Spinal cord (tissue), 9 donors: ENCODE measurements at regions not wholly inside any gene's neighbourhood (a gene's known extent, or its start where the extent isn't known, plus 50 kb on each side); places are given as distances from the start of the nearest gene placed in this dataset.
A peak's percentile ranks its signal among the peaks of the same experiment; 100 is the strongest.

ENCODE experiments used
- DNase-seq, 6 donors: peaks; one replicate each; pipeline versions ENCODE4 v3.0.0 to v3.0.0-alpha.2; 2013 to 2015; ENCODE audit warnings: low spot score in 6 of 6, low read depth in 4 of 6
- H3K27ac ChIP-seq: one replicate; pipeline ENCODE4 v1.5.1; 2013; ENCODE audit warnings: low read depth, low read length, control low read depth
- H3K27me3 ChIP-seq: one replicate; pipeline ENCODE4 v1.6.1; 2013; ENCODE audit warnings: low read length; ENCODE audit not compliant: control insufficient read depth, insufficient read depth
- H3K36me3 ChIP-seq: one replicate; pipeline ENCODE4 v1.6.1; 2013; ENCODE audit warnings: low read length; ENCODE audit not compliant: control insufficient read depth, insufficient read depth
- H3K4me1 ChIP-seq: one replicate; pipeline ENCODE4 v1.6.1; 2013; ENCODE audit warnings: low read length; ENCODE audit not compliant: control insufficient read depth, insufficient read depth
- H3K4me3 ChIP-seq: one replicate; pipeline ENCODE4 v1.5.1; 2013; ENCODE audit warnings: low read depth, low read length, control low read depth
- H3K9me3 ChIP-seq: one replicate; pipeline ENCODE4 v1.6.1; 2013; ENCODE audit warnings: low read length; ENCODE audit not compliant: control insufficient read depth, insufficient read depth
- WGBS: methylation state at CpG from one replicate; pipeline ENCODE4 v1.1.5; 2013; ENCODE audit warnings: missing lambda C conversion rate; ENCODE audit not compliant: insufficient coverage; 5-methylcytosine and 5-hydroxymethylcytosine counted together
- donor health status: healthy.

DNA sequence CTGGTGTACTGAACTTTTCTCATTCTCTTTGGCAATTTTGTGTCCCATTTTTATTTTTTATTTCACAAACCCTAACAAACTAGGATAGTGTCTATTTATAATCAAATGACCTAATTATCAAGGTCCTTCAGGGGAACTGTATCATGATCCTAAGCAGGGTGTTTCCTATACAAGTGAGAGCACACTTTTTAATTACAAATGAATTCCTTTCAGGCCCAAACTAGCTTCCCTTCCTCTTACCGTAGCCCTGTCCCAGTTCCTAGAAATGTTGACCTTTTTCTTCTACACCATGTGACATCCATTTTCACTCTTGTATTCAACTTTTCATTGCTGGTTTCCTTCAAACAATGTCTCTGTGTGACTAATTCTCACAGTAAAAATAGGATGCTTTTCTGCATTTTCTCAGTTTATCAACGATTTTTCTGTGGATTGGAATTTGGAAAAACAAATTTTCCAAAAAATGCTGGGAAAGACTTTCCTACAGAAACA lies 411.4 kb downstream of the CCDC91 start:
- no peaks in the 10 kb centered on the region for H3K9me3 ChIP-seq
- no peaks in the 10 kb centered on the region for H3K4me1 ChIP-seq
- H3K4me3 ChIP-seq: no peak overlapping the region
- H3K36me3 ChIP-seq: no peaks in the 10 kb centered on the region
- no CpG with 5 or more reads among the region's 2 CpGs for WGBS
- H3K27ac ChIP-seq: no peak overlapping the region
- no peak for DNase-seq
- H3K27me3 ChIP-seq: no peaks in the 10 kb centered on the region

DNA sequence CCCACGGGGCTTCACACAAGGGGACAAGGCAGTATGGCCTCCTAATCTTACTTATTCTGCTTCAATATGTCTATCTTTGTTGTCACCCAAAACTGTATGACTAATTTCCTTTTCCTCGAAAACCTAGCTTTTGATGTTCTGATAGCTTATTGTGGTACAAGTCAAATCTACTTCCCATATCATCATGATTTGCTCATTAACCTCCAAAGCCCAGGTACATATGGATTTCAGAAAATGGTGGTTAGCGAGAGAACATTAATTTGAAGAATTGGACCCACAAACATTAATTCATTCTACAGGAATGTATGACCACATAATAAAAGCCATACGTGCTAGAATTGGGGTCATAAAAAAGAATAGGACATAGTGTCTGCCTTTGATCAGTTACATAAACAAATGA lies 412.5 kb downstream of the CCDC91 start:
- no peak for DNase-seq
- H3K4me3 ChIP-seq: no peak overlapping the region
- no peak overlapping the region for H3K27ac ChIP-seq
- H3K9me3 ChIP-seq: peaks cover 5% of the 10 kb centered on the region
- H3K27me3 ChIP-seq: no peaks in the 10 kb centered on the region
- no peaks in the 10 kb centered on the region for H3K4me1 ChIP-seq
- no CpG with 5 or more reads among the region's 4 CpGs for WGBS
- no peaks in the 10 kb centered on the region for H3K36me3 ChIP-seq

DNA sequence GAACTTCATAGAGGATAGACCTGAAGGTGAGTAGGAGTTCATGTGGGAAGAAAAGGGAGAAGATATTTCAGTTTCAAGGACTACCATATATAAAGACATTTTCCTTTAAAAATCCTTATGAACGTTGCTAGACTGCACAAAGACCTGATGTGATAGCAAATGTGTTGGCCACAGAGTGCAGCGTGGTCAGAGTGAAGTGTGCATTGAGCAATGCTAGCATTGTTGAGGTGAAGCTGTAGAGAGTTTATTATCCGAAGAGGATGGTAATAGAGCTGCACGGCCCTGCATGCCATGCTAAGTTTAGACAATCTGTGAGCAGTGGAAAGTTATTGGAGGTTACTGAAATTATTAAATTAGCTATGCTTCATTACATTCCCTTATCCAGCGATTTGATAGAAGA lies 413.0 kb downstream of the CCDC91 start:
- Histone ChIP-seq H3K27ac (no peak overlapping the region), H3K27me3 (no peaks in the 10 kb centered on the region), H3K9me3 (peaks cover 5% of the 10 kb centered on the region), H3K36me3 (no peaks in the 10 kb centered on the region), H3K4me1 (no peaks in the 10 kb centered on the region), H3K4me3 (no peak overlapping the region)
- DNase-seq: no peak
- 93% methylated on average over 1 of the region's 5 CpGs for WGBS

DNA sequence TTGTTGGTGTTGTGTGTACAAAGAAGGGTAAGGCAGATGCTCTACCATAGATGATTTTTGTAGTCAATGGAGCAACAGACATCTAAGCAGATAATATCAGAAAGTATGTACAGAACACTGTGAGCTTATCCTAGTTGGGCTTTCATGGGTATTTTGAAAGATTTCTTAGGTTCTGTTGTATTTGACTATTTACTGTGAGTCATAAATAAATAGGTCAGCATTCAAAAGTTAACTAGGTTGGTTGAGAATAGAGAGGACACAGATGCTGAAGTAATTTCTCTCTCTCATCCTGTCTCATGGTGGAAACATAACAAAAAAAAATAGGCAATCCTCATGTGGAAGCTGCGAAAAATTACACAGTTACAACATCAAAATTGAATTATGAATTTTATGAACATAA lies 413.5 kb downstream of the CCDC91 start:
- H3K4me1 ChIP-seq: no peaks in the 10 kb centered on the region
- H3K9me3 ChIP-seq: peaks cover 5% of the 10 kb centered on the region
- no peaks in the 10 kb centered on the region for H3K36me3 ChIP-seq
- no peak overlapping the region for H3K4me3 ChIP-seq
- H3K27ac ChIP-seq: no peak overlapping the region
- DNase-seq: no peak
- H3K27me3 ChIP-seq: no peaks in the 10 kb centered on the region
- WGBS: no CpG with 5 or more reads among the region's 1 CpG

DNA sequence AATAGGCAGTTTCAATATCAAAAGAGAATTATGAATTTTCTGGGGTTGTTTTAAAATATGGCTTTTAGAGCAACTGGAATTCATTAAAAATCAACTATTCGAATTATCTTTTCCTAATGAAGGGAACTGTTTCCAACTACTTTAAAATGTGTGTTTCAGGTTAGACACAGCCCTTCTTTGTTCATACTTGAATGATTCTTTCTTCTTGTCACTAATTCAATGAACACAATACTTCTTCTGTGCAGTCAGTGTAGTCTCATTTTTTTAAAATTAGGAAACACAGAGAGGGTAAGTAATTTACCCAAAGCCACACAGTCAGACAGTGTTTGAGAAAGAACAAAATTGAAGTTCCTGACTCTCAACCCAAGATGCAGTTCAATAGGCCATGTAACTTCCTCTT lies 414.0 kb downstream of the CCDC91 start:
- no peak overlapping the region for H3K4me3 ChIP-seq
- DNase-seq: no peak
- no peak overlapping the region for H3K27ac ChIP-seq
- no peaks in the 10 kb centered on the region for H3K27me3 ChIP-seq
- no peaks in the 10 kb centered on the region for H3K36me3 ChIP-seq
- no peaks in the 10 kb centered on the region for H3K4me1 ChIP-seq
- WGBS: no CpG with 5 or more reads among the region's 1 CpG
- H3K9me3 ChIP-seq: peaks cover 5% of the 10 kb centered on the region

DNA sequence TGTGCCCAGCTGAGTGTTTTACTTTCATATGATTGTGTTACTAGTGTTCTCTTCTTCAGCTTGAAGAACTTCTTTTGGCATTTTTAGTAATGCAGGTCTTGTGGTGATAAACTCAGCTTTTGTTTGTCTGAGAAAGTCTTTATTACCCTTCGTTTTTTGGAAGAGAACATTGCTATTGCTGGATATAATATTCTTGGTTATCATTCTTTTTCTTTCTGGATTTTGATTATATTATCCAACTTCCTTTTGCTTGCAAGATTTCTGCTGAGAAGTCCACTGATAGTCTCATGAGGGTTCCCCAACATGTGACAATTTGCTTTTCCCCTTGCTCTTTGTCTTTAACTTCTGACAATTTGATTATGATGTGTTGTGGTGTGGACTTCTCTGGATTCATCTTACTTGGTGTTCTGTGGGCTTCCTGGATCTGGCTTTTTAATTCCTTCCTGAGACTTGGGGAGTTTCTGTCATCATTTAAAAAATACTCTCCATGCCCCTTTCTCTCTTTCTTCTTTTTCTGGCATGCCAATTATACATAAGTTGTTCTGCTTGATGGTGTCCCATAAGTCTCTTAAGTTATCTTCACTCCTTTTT lies 416.8 kb downstream of the CCDC91 start:
- WGBS: no CpG with 5 or more reads among the region's 1 CpG
- no peaks in the 10 kb centered on the region for H3K27me3 ChIP-seq
- H3K9me3 ChIP-seq: peaks cover 5% of the 10 kb centered on the region
- no peak overlapping the region for H3K4me3 ChIP-seq
- no peak for DNase-seq
- no peak overlapping the region for H3K27ac ChIP-seq
- H3K36me3 ChIP-seq: no peaks in the 10 kb centered on the region
- H3K4me1 ChIP-seq: no peaks in the 10 kb centered on the region

DNA sequence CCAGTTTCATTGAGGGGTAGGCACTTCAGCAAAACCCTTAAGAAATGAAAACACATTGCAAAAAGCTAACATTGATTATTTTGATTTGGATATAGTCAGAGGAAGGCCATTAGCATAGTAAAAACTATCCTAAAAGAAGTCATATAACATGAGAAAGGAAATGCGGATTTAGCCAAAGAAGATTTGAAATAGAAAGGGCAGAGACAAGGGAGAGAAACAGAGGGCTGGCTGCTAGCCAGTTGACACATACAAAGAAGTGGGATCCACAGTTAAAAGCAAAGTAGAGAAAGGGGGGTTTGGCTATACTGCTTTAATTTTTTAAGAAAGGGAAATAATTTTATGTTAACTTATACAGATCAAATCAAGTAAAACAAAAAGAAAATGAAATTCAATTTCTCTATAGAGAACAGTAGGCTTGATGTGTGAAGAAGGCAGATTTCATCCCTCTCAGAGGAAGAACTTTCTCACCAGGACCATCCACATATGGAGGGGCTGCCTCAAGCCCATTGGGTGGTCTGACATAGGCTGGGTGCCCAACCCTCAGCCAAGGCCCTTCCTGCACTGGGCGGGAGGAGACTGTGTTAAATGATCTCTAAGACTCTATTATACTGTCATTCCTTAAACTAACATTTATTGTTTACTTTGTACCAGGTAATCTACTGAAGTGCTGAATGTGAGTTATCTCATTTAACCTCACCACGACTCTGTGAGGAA lies 420.3 kb downstream of the CCDC91 start:
- no peak overlapping the region for H3K27ac ChIP-seq
- no peaks in the 10 kb centered on the region for H3K27me3 ChIP-seq
- WGBS: no CpG with 5 or more reads among the region's 3 CpGs

DNA sequence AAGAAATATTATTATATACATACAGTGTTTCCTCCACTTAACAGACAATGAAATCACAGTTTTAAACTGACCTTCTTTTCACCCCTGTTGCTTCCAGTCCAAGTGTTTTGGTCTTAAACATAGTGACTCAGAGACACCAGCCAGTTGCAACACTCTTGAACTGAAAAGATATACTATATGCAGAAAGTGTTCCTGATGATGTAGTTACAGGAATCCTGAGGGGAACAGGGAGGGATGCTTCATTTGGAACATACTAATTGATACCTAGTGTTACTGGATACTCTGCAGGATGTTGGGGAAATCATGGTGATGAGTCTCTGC lies 420.8 kb downstream of the CCDC91 start:
- Histone ChIP-seq H3K36me3 (no peaks in the 10 kb centered on the region), H3K27ac (no peak overlapping the region), H3K4me1 (no peaks in the 10 kb centered on the region), H3K4me3 (no peak overlapping the region), H3K9me3 (peaks cover 5% of the 10 kb centered on the region), H3K27me3 (no peaks in the 10 kb centered on the region)
- peak in 1 of 6 donors; percentile 21 for DNase-seq

More for the DNA sequence above, 420.3 kb downstream of the CCDC91 start:
- peaks cover 5% of the 10 kb centered on the region for H3K9me3 ChIP-seq
- no peak for DNase-seq
- no peaks in the 10 kb centered on the region for H3K36me3 ChIP-seq
- H3K4me1 ChIP-seq: no peaks in the 10 kb centered on the region
- no peak overlapping the region for H3K4me3 ChIP-seq

DNA sequence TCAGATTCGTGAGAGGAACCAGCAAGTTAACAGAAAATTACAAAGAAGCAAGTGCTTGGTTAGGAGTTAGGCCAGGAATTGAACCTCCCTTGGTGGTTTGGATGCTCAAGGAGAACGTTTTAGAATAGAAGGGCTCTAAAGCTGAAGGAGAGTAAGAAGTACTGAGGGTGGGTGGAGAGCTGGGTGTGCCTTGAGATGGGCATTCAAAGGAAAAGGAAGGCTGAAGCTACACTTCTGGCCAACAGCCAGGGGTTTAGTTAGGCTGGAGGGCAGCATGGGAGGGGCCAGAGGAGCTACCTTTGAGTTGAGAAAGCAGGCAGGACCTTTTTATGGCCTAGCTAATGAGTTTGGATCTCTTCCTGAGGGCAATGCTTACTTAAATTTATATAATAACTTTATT lies 421.2 kb downstream of the CCDC91 start:
- H3K9me3 ChIP-seq: peaks cover 5% of the 10 kb centered on the region

DNA sequence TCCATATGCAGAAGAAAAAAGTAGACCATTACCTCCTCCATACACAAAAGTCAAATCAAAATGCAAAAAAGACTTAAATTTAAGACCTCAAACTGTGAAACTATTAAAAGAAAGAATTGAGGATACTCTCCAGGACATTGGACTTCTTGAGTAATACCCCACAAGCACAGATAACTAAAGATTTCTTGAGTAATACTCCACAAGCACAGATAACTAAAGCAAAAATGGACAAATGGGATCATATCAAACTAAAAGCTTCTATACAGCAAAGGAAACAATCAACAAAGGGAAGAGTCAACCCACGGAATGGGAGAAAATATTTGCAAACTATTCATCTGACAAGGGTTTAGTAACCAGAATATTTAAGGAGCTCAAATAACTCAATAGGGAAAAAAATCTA lies 427.9 kb downstream of the CCDC91 start:
- Histone ChIP-seq H3K4me3 (no peak overlapping the region), H3K27me3 (no peaks in the 10 kb centered on the region), H3K27ac (no peak overlapping the region), H3K36me3 (no peaks in the 10 kb centered on the region), H3K4me1 (no peaks in the 10 kb centered on the region), H3K9me3 (no peaks in the 10 kb centered on the region)
- WGBS: no CpG with 5 or more reads among the region's 1 CpG
- DNase-seq: no peak

More for the DNA sequence above, 421.2 kb downstream of the CCDC91 start:
- Histone ChIP-seq H3K27me3 (no peaks in the 10 kb centered on the region), H3K4me3 (no peak overlapping the region), H3K4me1 (no peaks in the 10 kb centered on the region), H3K27ac (no peak overlapping the region), H3K36me3 (no peaks in the 10 kb centered on the region)
- whole genome bisulfite sequencing: 68% methylated on average over 2 of the region's 2 CpGs
- peak in 1 of 6 donors; percentile 8 for DNase-seq
